LNCaP clone FGC (cell line): ENCODE measurements at regions not wholly inside any gene's neighbourhood (a gene's known extent, or its start where the extent isn't known, plus 50 kb on each side); places are given as distances from the start of the nearest gene placed in this dataset.

ENCODE experiments used
- DNase-seq: peaks from one replicate; pipeline ENCODE4 v3.0.0-alpha.2; 2011; ENCODE audit warnings: low read depth
- H3K4me3 ChIP-seq: 2 replicates; pipeline ENCODE4 v1.5.1; 2011; ENCODE audit warnings: mild to moderate bottlenecking, low read depth, low read length, control low read depth
- CTCF ChIP-seq: IDR thresholded peaks from 2 replicates; pipeline ENCODE4 v1.5.1; 2012; ENCODE audit warnings: mild to moderate bottlenecking; ENCODE audit not compliant: control insufficient read depth, insufficient read depth; ENCODE audit errors: extremely low read depth

DNA sequence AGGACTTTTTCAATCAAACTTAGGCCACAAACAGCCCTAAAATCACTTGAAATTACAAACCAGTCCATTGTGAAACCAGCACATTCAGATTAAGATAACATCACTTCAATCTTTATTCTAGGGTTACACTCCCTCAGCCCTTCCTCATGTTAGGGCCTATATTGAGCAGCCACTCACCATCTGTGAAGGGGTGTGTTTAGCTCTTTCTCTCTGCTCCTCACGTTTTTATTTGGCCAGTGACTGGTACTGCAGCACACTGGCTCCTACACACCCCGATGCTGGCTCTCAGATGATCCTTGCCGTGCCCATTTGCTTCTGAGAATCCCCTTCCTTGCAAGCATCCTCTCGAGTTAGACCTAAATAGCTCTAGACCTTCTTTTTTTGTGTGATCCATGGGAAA is 604.5 kb downstream of the INHBA start:
- TF ChIP-seq CTCF = no peak

DNA sequence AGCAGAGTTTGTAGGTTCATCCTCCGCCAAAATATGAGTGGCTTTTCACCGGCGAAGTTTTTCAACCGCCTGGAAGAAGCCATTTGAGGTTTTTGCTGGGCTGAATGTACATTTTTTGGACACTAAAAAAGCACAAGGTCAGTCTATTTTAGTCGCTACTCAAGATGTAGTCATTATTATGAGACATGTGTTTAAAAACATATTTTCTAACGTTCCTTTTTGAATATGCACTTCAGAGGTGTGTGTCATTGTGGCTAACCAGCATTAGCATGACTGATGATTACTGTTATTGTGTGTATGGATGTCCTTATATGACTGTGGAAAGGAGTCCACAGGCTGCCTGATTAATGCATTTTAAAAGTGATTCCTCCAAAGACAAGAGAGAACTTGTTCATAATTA is 605.4 kb downstream of the INHBA start:
- no peak for DNase-seq
- no peak for TF ChIP-seq CTCF
- no peak overlapping the region for H3K4me3 ChIP-seq

More for the DNA sequence above, 604.5 kb downstream of the INHBA start:
- H3K4me3 ChIP-seq = no peak overlapping the region
- no peak for DNase-seq

DNA sequence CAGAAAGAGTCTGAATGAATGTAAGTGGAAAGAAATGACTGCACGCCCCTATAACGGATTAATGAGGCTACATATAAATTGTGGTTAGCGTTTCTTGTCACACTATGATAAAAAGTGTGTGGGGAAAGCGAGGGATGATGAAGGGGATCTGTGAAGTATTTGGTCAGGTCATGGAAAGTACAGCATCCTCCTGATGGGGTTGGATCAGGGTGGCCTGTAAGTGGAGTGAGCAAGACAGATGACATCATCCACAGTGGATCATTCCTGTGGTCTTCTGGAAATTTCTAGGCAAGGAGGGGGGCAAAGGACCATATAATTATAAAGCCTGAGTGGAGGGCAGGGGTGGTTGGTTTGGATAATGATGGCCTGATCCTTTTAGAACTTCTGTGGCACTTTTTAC is 606.0 kb downstream of the INHBA start:
- H3K4me3 ChIP-seq = no peak overlapping the region
- TF ChIP-seq CTCF = no peak
- no peak for DNase-seq

- no peak for TF ChIP-seq CTCF
- DNase-seq = no peak
These were observed 609.7 kb downstream of the INHBA start for GRCh38 chr7:41093141-41093540.

DNA sequence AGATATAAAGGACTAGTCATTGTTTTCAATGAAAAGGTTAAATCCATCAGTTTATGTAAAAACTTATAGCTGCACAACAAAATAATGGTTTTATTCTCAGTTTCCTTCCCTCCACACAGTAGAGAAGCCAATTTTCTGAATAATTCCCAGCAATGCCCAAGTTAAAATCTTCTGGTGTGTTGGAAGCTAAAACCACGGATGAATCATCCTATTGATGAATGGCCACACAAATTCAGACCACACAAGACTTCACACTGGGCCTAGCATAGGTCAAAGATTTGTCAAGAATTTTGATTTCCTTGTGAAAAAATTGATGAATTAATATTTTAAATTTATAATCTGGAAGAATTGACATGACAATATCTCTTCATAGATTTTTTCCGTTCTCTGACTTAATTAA is 617.6 kb downstream of the INHBA start:
- H3K4me3 ChIP-seq = no peak overlapping the region
- no peak for DNase-seq
- no peak for TF ChIP-seq CTCF

More at GRCh38 chr7:41093141-41093540, 609.7 kb downstream of the INHBA start:
- no peak overlapping the region for H3K4me3 ChIP-seq

- TF ChIP-seq CTCF = no peak
These were observed 618.5 kb downstream of the INHBA start for GRCh38 chr7:41084381-41084780.

DNA sequence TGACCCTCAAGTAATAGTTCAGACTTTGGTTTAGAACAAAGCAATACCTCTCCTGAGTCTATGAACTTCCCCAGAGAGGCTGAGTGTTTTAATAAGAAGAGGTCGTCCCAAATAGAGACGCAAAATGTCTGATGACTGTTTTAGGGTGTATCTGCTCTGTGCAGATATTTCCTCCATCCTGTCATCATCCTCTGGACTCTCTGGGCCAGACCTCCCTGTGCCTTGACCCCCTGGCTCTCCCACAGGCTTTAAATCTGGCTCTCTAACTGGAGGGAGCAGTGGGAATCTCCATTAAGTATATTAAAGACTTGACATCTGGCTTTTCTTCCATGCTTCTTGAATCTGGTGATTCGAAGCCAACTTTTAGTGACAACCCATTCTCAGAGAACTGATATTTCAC is 633.3 kb downstream of the INHBA start:
- TF ChIP-seq CTCF = no peak
- H3K4me3 ChIP-seq = no peak overlapping the region
- no peak for DNase-seq

More at GRCh38 chr7:41084381-41084780, 618.5 kb downstream of the INHBA start:
- no peak for DNase-seq
- no peak overlapping the region for H3K4me3 ChIP-seq
